ENCODE measurements at regions not wholly inside any gene's neighbourhood (a gene's known extent, or its start where the extent isn't known, plus 50 kb on each side); places are given as distances from the start of the nearest gene placed in this dataset.

- POLR2A ChIA-PET (ENCODE audit: partially characterized antibody): no interaction called here
- Mint-ChIP-seq H3K4me1 (no peaks in the 10 kb centered on the region), H3K27me3 (no peaks in the 10 kb centered on the region), H3K9me3 (peaks cover 0 to 42% (median 29%) of the 10 kb centered on the region in 8 donors), H3K4me3 (no peak overlapping the region), H3K36me3 (no peaks in the 10 kb centered on the region), H3K27ac (no peak overlapping the region)
- DNase-seq: no peak
- H3K27ac ChIP-seq (ENCODE audit: low read depth, low read length): no peak overlapping the region
- intact Hi-C loops (cut with micrococcal nuclease): no loop called here
- H3K27me3 ChIP-seq (ENCODE audit: insufficient read depth, low read length): no peaks in the 10 kb centered on the region
- no peak overlapping the region for H3K4me3 ChIP-seq (ENCODE audit: low read length in 2 of 2)
- no peaks in the 10 kb centered on the region for H3K36me3 ChIP-seq (ENCODE audit: insufficient read depth, low read length)
- CTCF ChIA-PET (ENCODE audit: partially characterized antibody): no interaction called here
- no peaks in the 10 kb centered on the region for H3K4me1 ChIP-seq (ENCODE audit: insufficient read depth, low read length)
- H3K9me3 ChIP-seq (ENCODE audit: control insufficient read depth in 1 of 2, low read length in 2 of 2): no peaks in the 10 kb centered on the region
These were observed 1150.3 kb downstream of the TYW1 start for GRCh38 chr7:68146983-68147382.

- ChIA-PET POLR2A (ENCODE audit: partially characterized antibody) (no interaction called here), CTCF (ENCODE audit: partially characterized antibody) (no interaction called here)
- DNase-seq: no peak
- no peak overlapping the region for H3K4me3 ChIP-seq (ENCODE audit: low read length in 2 of 2)
- no peaks in the 10 kb centered on the region for H3K27me3 ChIP-seq (ENCODE audit: insufficient read depth, low read length)
- Mint-ChIP-seq H3K4me3 (no peak overlapping the region), H3K36me3 (no peaks in the 10 kb centered on the region), H3K27ac (no peak overlapping the region), H3K27me3 (no peaks in the 10 kb centered on the region), H3K9me3 (peaks cover 0 to 36% (median 25%) of the 10 kb centered on the region in 8 donors), H3K4me1 (no peaks in the 10 kb centered on the region)
- no peaks in the 10 kb centered on the region for H3K4me1 ChIP-seq (ENCODE audit: insufficient read depth, low read length)
- no peaks in the 10 kb centered on the region for H3K36me3 ChIP-seq (ENCODE audit: insufficient read depth, low read length)
- intact Hi-C loops (cut with micrococcal nuclease): no loop called here
- H3K9me3 ChIP-seq (ENCODE audit: control insufficient read depth in 1 of 2, low read length in 2 of 2): no peaks in the 10 kb centered on the region
- no peak overlapping the region for H3K27ac ChIP-seq (ENCODE audit: low read depth, low read length)
These were observed 1151.1 kb downstream of the TYW1 start for GRCh38 chr7:68147614-68148238.

- H3K4me3 ChIP-seq (ENCODE audit: low read length in 2 of 2): no peak overlapping the region
- ChIA-PET CTCF (ENCODE audit: partially characterized antibody) (no interaction called here), POLR2A (ENCODE audit: partially characterized antibody) (no interaction called here)
- intact Hi-C loops (cut with micrococcal nuclease): no loop called here
- Mint-ChIP-seq H3K4me3 (no peak overlapping the region), H3K36me3 (no peaks in the 10 kb centered on the region), H3K4me1 (no peaks in the 10 kb centered on the region), H3K9me3 (peaks cover 0 to 28% (median 19%) of the 10 kb centered on the region in 8 donors), H3K27me3 (no peaks in the 10 kb centered on the region), H3K27ac (no peak overlapping the region)
- H3K4me1 ChIP-seq (ENCODE audit: insufficient read depth, low read length): no peaks in the 10 kb centered on the region
- H3K36me3 ChIP-seq (ENCODE audit: insufficient read depth, low read length): no peaks in the 10 kb centered on the region
- no peak overlapping the region for H3K27ac ChIP-seq (ENCODE audit: low read depth, low read length)
- no peaks in the 10 kb centered on the region for H3K9me3 ChIP-seq (ENCODE audit: control insufficient read depth in 1 of 2, low read length in 2 of 2)
- H3K27me3 ChIP-seq (ENCODE audit: insufficient read depth, low read length): no peaks in the 10 kb centered on the region
- no peak for DNase-seq
These were observed 1151.8 kb downstream of the TYW1 start for GRCh38 chr7:68148440-68148839.

GRCh38 chr7:68152205-68152604, 1155.6 kb downstream of the TYW1 start:
- Histone ChIP-seq H3K4me1 (ENCODE audit: insufficient read depth, low read length) (no peaks in the 10 kb centered on the region), H3K4me3 (ENCODE audit: low read length in 2 of 2) (no peak overlapping the region), H3K27me3 (ENCODE audit: insufficient read depth, low read length) (no peaks in the 10 kb centered on the region), H3K36me3 (ENCODE audit: insufficient read depth, low read length) (no peaks in the 10 kb centered on the region), H3K9me3 (ENCODE audit: control insufficient read depth in 1 of 2, low read length in 2 of 2) (no peaks in the 10 kb centered on the region), H3K27ac (ENCODE audit: low read depth, low read length) (no peak overlapping the region)
- Mint-ChIP-seq H3K9me3 (peaks cover 0 to 11% (median 5%) of the 10 kb centered on the region in 8 donors), H3K4me3 (no peak overlapping the region), H3K4me1 (no peaks in the 10 kb centered on the region), H3K27me3 (no peaks in the 10 kb centered on the region), H3K36me3 (no peaks in the 10 kb centered on the region), H3K27ac (no peak overlapping the region)
- ChIA-PET CTCF (ENCODE audit: partially characterized antibody) (no interaction called here), POLR2A (ENCODE audit: partially characterized antibody) (no interaction called here)
- no peak for DNase-seq
- intact Hi-C loops (cut with micrococcal nuclease): no loop called here

- DNase-seq: no peak
- Mint-ChIP-seq H3K27me3 (no peaks in the 10 kb centered on the region), H3K36me3 (no peaks in the 10 kb centered on the region), H3K9me3 (peaks cover 0 to 14% (median 5%) of the 10 kb centered on the region in 8 donors), H3K27ac (no peak overlapping the region), H3K4me3 (no peak overlapping the region), H3K4me1 (no peaks in the 10 kb centered on the region)
- no peak overlapping the region for H3K27ac ChIP-seq (ENCODE audit: low read depth, low read length)
- no peaks in the 10 kb centered on the region for H3K36me3 ChIP-seq (ENCODE audit: insufficient read depth, low read length)
- H3K27me3 ChIP-seq (ENCODE audit: insufficient read depth, low read length): no peaks in the 10 kb centered on the region
- intact Hi-C loops (cut with micrococcal nuclease): no loop called here
- H3K4me3 ChIP-seq (ENCODE audit: low read length in 2 of 2): no peak overlapping the region
- ChIA-PET POLR2A (ENCODE audit: partially characterized antibody) (no interaction called here), CTCF (ENCODE audit: partially characterized antibody) (no interaction called here)
- no peaks in the 10 kb centered on the region for H3K9me3 ChIP-seq (ENCODE audit: control insufficient read depth in 1 of 2, low read length in 2 of 2)
- H3K4me1 ChIP-seq (ENCODE audit: insufficient read depth, low read length): no peaks in the 10 kb centered on the region
These were observed 1159.0 kb downstream of the TYW1 start for GRCh38 chr7:68155676-68156075.

GRCh38 chr7:68158686-68159295, 1162.2 kb downstream of the TYW1 start:
- ChIA-PET CTCF (ENCODE audit: partially characterized antibody) (no interaction called here), POLR2A (ENCODE audit: partially characterized antibody) (no interaction called here)
- Mint-ChIP-seq H3K9me3 (peaks cover 4 to 14% (median 6%) of the 10 kb centered on the region in 8 donors), H3K4me1 (no peaks in the 10 kb centered on the region), H3K27ac (no peak overlapping the region), H3K27me3 (no peaks in the 10 kb centered on the region), H3K4me3 (no peak overlapping the region), H3K36me3 (no peaks in the 10 kb centered on the region)
- Histone ChIP-seq H3K27me3 (ENCODE audit: insufficient read depth, low read length) (no peaks in the 10 kb centered on the region), H3K9me3 (ENCODE audit: control insufficient read depth in 1 of 2, low read length in 2 of 2) (no peaks in the 10 kb centered on the region), H3K4me3 (ENCODE audit: low read length in 2 of 2) (no peak overlapping the region), H3K27ac (ENCODE audit: low read depth, low read length) (no peak overlapping the region), H3K36me3 (ENCODE audit: insufficient read depth, low read length) (no peaks in the 10 kb centered on the region), H3K4me1 (ENCODE audit: insufficient read depth, low read length) (no peaks in the 10 kb centered on the region)
- intact Hi-C loops (cut with micrococcal nuclease): no loop called here
- DNase-seq: no peak

- no peak overlapping the region for H3K27ac ChIP-seq (ENCODE audit: low read depth, low read length)
- no peak for DNase-seq
- Mint-ChIP-seq H3K27me3 (no peaks in the 10 kb centered on the region), H3K9me3 (peaks cover 6 to 18% (median 11%) of the 10 kb centered on the region in 8 donors), H3K4me1 (no peaks in the 10 kb centered on the region), H3K36me3 (no peaks in the 10 kb centered on the region), H3K4me3 (no peak overlapping the region), H3K27ac (no peak overlapping the region)
- no peaks in the 10 kb centered on the region for H3K36me3 ChIP-seq (ENCODE audit: insufficient read depth, low read length)
- H3K9me3 ChIP-seq (ENCODE audit: control insufficient read depth in 1 of 2, low read length in 2 of 2): no peaks in the 10 kb centered on the region
- CTCF ChIA-PET (ENCODE audit: partially characterized antibody): no interaction called here
- H3K4me1 ChIP-seq (ENCODE audit: insufficient read depth, low read length): no peaks in the 10 kb centered on the region
- POLR2A ChIA-PET (ENCODE audit: partially characterized antibody): no interaction called here
- H3K4me3 ChIP-seq (ENCODE audit: low read length in 2 of 2): no peak overlapping the region
- intact Hi-C loops (cut with micrococcal nuclease): no loop called here
- no peaks in the 10 kb centered on the region for H3K27me3 ChIP-seq (ENCODE audit: insufficient read depth, low read length)
These were observed 1166.1 kb downstream of the TYW1 start for GRCh38 chr7:68162712-68163111.
